ENCODE measurements at regions not wholly inside any gene's neighbourhood (a gene's known extent, or its start where the extent isn't known, plus 50 kb on each side); places are given as distances from the start of the nearest gene placed in this dataset.

- H3K27me3 Mint-ChIP-seq, result peaks cover 55% of the 10 kb centered on the region
- DNase-seq (ENCODE audit: low spot score in 2 of 2), result no peak
- ATAC-seq (replicated peaks; ENCODE audit: extremely low read depth, poor library complexity, severe bottlenecking), result no peak
Observed at GRCh38 chr10:8633909-8634308, 579.4 kb downstream of the GATA3 start.

GRCh38 chr10:8636371-8636770 lies 581.9 kb downstream of the GATA3 start:
- no peak for ATAC-seq (replicated peaks; ENCODE audit: extremely low read depth, poor library complexity, severe bottlenecking)
- Mint-ChIP-seq H3K27ac (ENCODE audit: low read depth) (peak overlapping the region; percentile 30), H3K9me3 (no peaks in the 10 kb centered on the region), H3K4me1 (no peaks in the 10 kb centered on the region), H3K27me3 (peaks cover 45% of the 10 kb centered on the region), H3K36me3 (ENCODE audit: insufficient read depth) (no peaks in the 10 kb centered on the region), H3K4me3 (no peak overlapping the region)
- DNase-seq (ENCODE audit: low spot score in 2 of 2), result no peak

More at GRCh38 chr10:8633909-8634308, 579.4 kb downstream of the GATA3 start:
- H3K4me3 Mint-ChIP-seq, result no peak overlapping the region
- H3K9me3 Mint-ChIP-seq, result no peaks in the 10 kb centered on the region
- H3K4me1 Mint-ChIP-seq, result no peaks in the 10 kb centered on the region
- H3K27ac Mint-ChIP-seq (ENCODE audit: low read depth), result no peak overlapping the region
- H3K36me3 Mint-ChIP-seq (ENCODE audit: insufficient read depth), result no peaks in the 10 kb centered on the region

GRCh38 chr10:8637640-8638039 lies 583.2 kb downstream of the GATA3 start:
- ATAC-seq (replicated peaks; ENCODE audit: extremely low read depth, poor library complexity, severe bottlenecking), result no peak
- no peak for DNase-seq (ENCODE audit: low spot score in 2 of 2)

GRCh38 chr10:8638088-8638672 lies 583.7 kb downstream of the GATA3 start:
- DNase-seq (ENCODE audit: low spot score in 2 of 2) (no peak), ATAC-seq (replicated peaks; ENCODE audit: extremely low read depth, poor library complexity, severe bottlenecking) (no peak)
- Mint-ChIP-seq H3K4me1 (no peaks in the 10 kb centered on the region), H3K9me3 (peaks cover 10% of the 10 kb centered on the region), H3K36me3 (ENCODE audit: insufficient read depth) (no peaks in the 10 kb centered on the region), H3K4me3 (no peak overlapping the region), H3K27ac (ENCODE audit: low read depth) (no peak overlapping the region), H3K27me3 (peaks cover 45% of the 10 kb centered on the region)

More at GRCh38 chr10:8637640-8638039, 583.2 kb downstream of the GATA3 start:
- peaks cover 50% of the 10 kb centered on the region for H3K27me3 Mint-ChIP-seq
- H3K27ac Mint-ChIP-seq (ENCODE audit: low read depth), result no peak overlapping the region
- H3K9me3 Mint-ChIP-seq, result peaks cover 10% of the 10 kb centered on the region
- H3K4me3 Mint-ChIP-seq, result no peak overlapping the region
- H3K4me1 Mint-ChIP-seq, result no peaks in the 10 kb centered on the region
- H3K36me3 Mint-ChIP-seq (ENCODE audit: insufficient read depth), result no peaks in the 10 kb centered on the region

GRCh38 chr10:8639486-8640185 lies 585.1 kb downstream of the GATA3 start:
- peaks cover 33% of the 10 kb centered on the region for H3K27me3 Mint-ChIP-seq
- H3K4me3 Mint-ChIP-seq, result no peak overlapping the region
- H3K36me3 Mint-ChIP-seq (ENCODE audit: insufficient read depth), result no peaks in the 10 kb centered on the region
- no peak overlapping the region for H3K27ac Mint-ChIP-seq (ENCODE audit: low read depth)
- no peaks in the 10 kb centered on the region for H3K4me1 Mint-ChIP-seq
- H3K9me3 Mint-ChIP-seq, result peaks cover 10% of the 10 kb centered on the region
- ATAC-seq (replicated peaks; ENCODE audit: extremely low read depth, poor library complexity, severe bottlenecking), result no peak
- no peak for DNase-seq (ENCODE audit: low spot score in 2 of 2)

GRCh38 chr10:8640301-8640700 lies 585.8 kb downstream of the GATA3 start:
- Mint-ChIP-seq H3K36me3 (ENCODE audit: insufficient read depth) (no peaks in the 10 kb centered on the region), H3K9me3 (peaks cover 10% of the 10 kb centered on the region), H3K27me3 (peaks cover 26% of the 10 kb centered on the region), H3K4me1 (no peaks in the 10 kb centered on the region), H3K27ac (ENCODE audit: low read depth) (no peak overlapping the region), H3K4me3 (no peak overlapping the region)
- ATAC-seq (replicated peaks; ENCODE audit: extremely low read depth, poor library complexity, severe bottlenecking) (no peak), DNase-seq (ENCODE audit: low spot score in 2 of 2) (no peak)

- no peak overlapping the region for H3K27ac Mint-ChIP-seq (ENCODE audit: low read depth)
- no peak for DNase-seq (ENCODE audit: low spot score in 2 of 2)
Observed at GRCh38 chr10:8640878-8641277, 586.4 kb downstream of the GATA3 start.

GRCh38 chr10:8656261-8656660 lies 601.8 kb downstream of the GATA3 start:
- ATAC-seq (replicated peaks; ENCODE audit: extremely low read depth, poor library complexity, severe bottlenecking), result no peak
- H3K9me3 Mint-ChIP-seq, result no peaks in the 10 kb centered on the region
- H3K4me3 Mint-ChIP-seq, result no peak overlapping the region
- peaks cover 70% of the 10 kb centered on the region for H3K27me3 Mint-ChIP-seq
- H3K4me1 Mint-ChIP-seq, result no peaks in the 10 kb centered on the region
- DNase-seq (ENCODE audit: low spot score in 2 of 2), result no peak
- no peak overlapping the region for H3K27ac Mint-ChIP-seq (ENCODE audit: low read depth)
- no peaks in the 10 kb centered on the region for H3K36me3 Mint-ChIP-seq (ENCODE audit: insufficient read depth)

More at GRCh38 chr10:8640878-8641277, 586.4 kb downstream of the GATA3 start:
- Mint-ChIP-seq H3K27me3 (peaks cover 20% of the 10 kb centered on the region), H3K36me3 (ENCODE audit: insufficient read depth) (no peaks in the 10 kb centered on the region), H3K4me3 (no peak overlapping the region), H3K4me1 (no peaks in the 10 kb centered on the region), H3K9me3 (peaks cover 10% of the 10 kb centered on the region)
- ATAC-seq (replicated peaks; ENCODE audit: extremely low read depth, poor library complexity, severe bottlenecking), result no peak

- no peak for ATAC-seq (replicated peaks; ENCODE audit: extremely low read depth, poor library complexity, severe bottlenecking)
- DNase-seq (ENCODE audit: low spot score in 2 of 2), result no peak
- no peaks in the 10 kb centered on the region for H3K4me1 Mint-ChIP-seq
- H3K27me3 Mint-ChIP-seq, result peaks cover 48% of the 10 kb centered on the region
- H3K36me3 Mint-ChIP-seq (ENCODE audit: insufficient read depth), result no peaks in the 10 kb centered on the region
- no peak overlapping the region for H3K27ac Mint-ChIP-seq (ENCODE audit: low read depth)
- no peaks in the 10 kb centered on the region for H3K9me3 Mint-ChIP-seq
- no peak overlapping the region for H3K4me3 Mint-ChIP-seq
Observed at GRCh38 chr10:8659982-8660381, 605.5 kb downstream of the GATA3 start.

- H3K36me3 Mint-ChIP-seq (ENCODE audit: insufficient read depth), result no peaks in the 10 kb centered on the region
- no peak overlapping the region for H3K27ac Mint-ChIP-seq (ENCODE audit: low read depth)
- peaks cover 41% of the 10 kb centered on the region for H3K27me3 Mint-ChIP-seq
- DNase-seq (ENCODE audit: low spot score in 2 of 2), result no peak
- no peak overlapping the region for H3K4me3 Mint-ChIP-seq
- no peak for ATAC-seq (replicated peaks; ENCODE audit: extremely low read depth, poor library complexity, severe bottlenecking)
- no peaks in the 10 kb centered on the region for H3K4me1 Mint-ChIP-seq
- no peaks in the 10 kb centered on the region for H3K9me3 Mint-ChIP-seq
Observed at GRCh38 chr10:8661886-8662285, 607.4 kb downstream of the GATA3 start.

GRCh38 chr10:8663131-8663530 lies 608.6 kb downstream of the GATA3 start:
- DNase-seq (ENCODE audit: low spot score in 2 of 2) (no peak), ATAC-seq (replicated peaks; ENCODE audit: extremely low read depth, poor library complexity, severe bottlenecking) (no peak)
- no peaks in the 10 kb centered on the region for H3K4me1 Mint-ChIP-seq
- H3K4me3 Mint-ChIP-seq, result no peak overlapping the region
- no peaks in the 10 kb centered on the region for H3K9me3 Mint-ChIP-seq
- no peak overlapping the region for H3K27ac Mint-ChIP-seq (ENCODE audit: low read depth)
- peaks cover 45% of the 10 kb centered on the region for H3K27me3 Mint-ChIP-seq
- H3K36me3 Mint-ChIP-seq (ENCODE audit: insufficient read depth), result no peaks in the 10 kb centered on the region

- H3K27ac Mint-ChIP-seq (ENCODE audit: low read depth), result no peak overlapping the region
- ATAC-seq (replicated peaks; ENCODE audit: extremely low read depth, poor library complexity, severe bottlenecking) (no peak), DNase-seq (ENCODE audit: low spot score in 2 of 2) (no peak)
- H3K4me1 Mint-ChIP-seq, result no peaks in the 10 kb centered on the region
- no peaks in the 10 kb centered on the region for H3K36me3 Mint-ChIP-seq (ENCODE audit: insufficient read depth)
- peaks cover 46% of the 10 kb centered on the region for H3K27me3 Mint-ChIP-seq
- H3K4me3 Mint-ChIP-seq, result no peak overlapping the region
- no peaks in the 10 kb centered on the region for H3K9me3 Mint-ChIP-seq
Observed at GRCh38 chr10:8665322-8665721, 610.8 kb downstream of the GATA3 start.

GRCh38 chr10:8670461-8670860 lies 616.0 kb downstream of the GATA3 start:
- no peak for ATAC-seq (replicated peaks; ENCODE audit: extremely low read depth, poor library complexity, severe bottlenecking)

More at GRCh38 chr10:8670461-8670860, 616.0 kb downstream of the GATA3 start:
- H3K4me1 Mint-ChIP-seq, result no peaks in the 10 kb centered on the region
- peaks cover 57% of the 10 kb centered on the region for H3K27me3 Mint-ChIP-seq
- no peak overlapping the region for H3K27ac Mint-ChIP-seq (ENCODE audit: low read depth)
- H3K36me3 Mint-ChIP-seq (ENCODE audit: insufficient read depth), result no peaks in the 10 kb centered on the region
- H3K4me3 Mint-ChIP-seq, result no peak overlapping the region
- DNase-seq (ENCODE audit: low spot score in 2 of 2), result no peak
- H3K9me3 Mint-ChIP-seq, result peaks cover 7% of the 10 kb centered on the region
